Esophagus muscularis mucosa (tissue), 4 donors: ENCODE measurements at regions not wholly inside any gene's neighbourhood (a gene's known extent, or its start where the extent isn't known, plus 50 kb on each side); places are given as distances from the start of the nearest gene placed in this dataset.
"Not testable (repeated sequence)": the region's sequence is repeated elsewhere in the genome, so short reads cannot be mapped to it uniquely, and the experiment has no call there.

Experiments used
- DNase-seq: peaks from one replicate; pipeline ENCODE4 v3.0.0-alpha.2; 2017; ENCODE audit errors: extremely low spot score
- H3K27ac ChIP-seq, 4 donors: fragments of 200-600 bp; sonication (generic); replicated peaks in 1 of 4; 1 replicate in 3 of 4; 2 replicates in 1 of 4; pipeline ENCODE4 v1.5.1; 2016 to 2019; ENCODE audit warnings: mild to moderate bottlenecking in 1 of 4
- H3K27me3 ChIP-seq, 4 donors: fragments of 200-600 bp; sonication (generic); one replicate each; pipeline versions ENCODE4 v1.5.1 to v1.6.0; 2016 to 2019
- H3K36me3 ChIP-seq, 4 donors: fragments of 200-600 bp; sonication (generic); one replicate each; pipeline ENCODE4 v1.5.1; 2016 to 2019
- H3K4me1 ChIP-seq, 4 donors: fragments of 200-600 bp; sonication (generic); one replicate each; pipeline ENCODE4 v1.5.1; 2016 to 2019
- H3K4me3 ChIP-seq, 4 donors: fragments of 200-600 bp; sonication (generic); 1 replicate in 2 of 4; 2 replicates in 2 of 4; pipeline ENCODE4 v1.5.1; 2016 to 2019; ENCODE audit warnings: mild to moderate bottlenecking in 4 of 4, moderate library complexity in 1 of 4
- H3K9me3 ChIP-seq, 4 donors: fragments of 200-600 bp; sonication (generic); 1 replicate in 3 of 4; 2 replicates in 1 of 4; pipeline ENCODE4 v1.5.1; 2016 to 2019
- CTCF ChIP-seq, 3 experiments: fragments of 200-600 bp in 2 of 3; fragments of 450-650 bp in 1 of 3; sonication (generic) in 2 of 3; IDR thresholded peaks; one replicate each; pipeline ENCODE4 v1.5.1; 2017 to 2019; ENCODE audit warnings: antibody characterized with exemption in 3 of 3, mild to moderate bottlenecking in 2 of 3, moderate library complexity in 1 of 3
- EP300 ChIP-seq: sonication (generic); formaldehyde crosslinking; IDR thresholded peaks from one replicate; pipeline ENCODE4 v1.6.1; 2017; ENCODE audit warnings: antibody characterized with exemption
- POLR2A ChIP-seq: fragments of 450-650 bp; IDR thresholded peaks from one replicate; pipeline ENCODE4 v1.6.1; 2017; ENCODE audit warnings: antibody characterized with exemption, moderate library complexity, mild to moderate bottlenecking, low read depth
- POLR2AphosphoS5 ChIP-seq, 2 donors: sonication (generic); formaldehyde crosslinking; IDR thresholded peaks; one replicate each; pipeline ENCODE4 v1.6.1; 2017; ENCODE audit warnings: antibody characterized with exemption in 2 of 2
- WGBS: methylation state at CpG from one replicate; pipeline ENCODE4 v1.1.5; 2018; 5-methylcytosine and 5-hydroxymethylcytosine counted together
- intact Hi-C: fragments of 100-400 bp; cut with DNase I; formaldehyde crosslinking; loops from one replicate; pipeline ENCODE4 v1.15.1; 2023

DNA sequence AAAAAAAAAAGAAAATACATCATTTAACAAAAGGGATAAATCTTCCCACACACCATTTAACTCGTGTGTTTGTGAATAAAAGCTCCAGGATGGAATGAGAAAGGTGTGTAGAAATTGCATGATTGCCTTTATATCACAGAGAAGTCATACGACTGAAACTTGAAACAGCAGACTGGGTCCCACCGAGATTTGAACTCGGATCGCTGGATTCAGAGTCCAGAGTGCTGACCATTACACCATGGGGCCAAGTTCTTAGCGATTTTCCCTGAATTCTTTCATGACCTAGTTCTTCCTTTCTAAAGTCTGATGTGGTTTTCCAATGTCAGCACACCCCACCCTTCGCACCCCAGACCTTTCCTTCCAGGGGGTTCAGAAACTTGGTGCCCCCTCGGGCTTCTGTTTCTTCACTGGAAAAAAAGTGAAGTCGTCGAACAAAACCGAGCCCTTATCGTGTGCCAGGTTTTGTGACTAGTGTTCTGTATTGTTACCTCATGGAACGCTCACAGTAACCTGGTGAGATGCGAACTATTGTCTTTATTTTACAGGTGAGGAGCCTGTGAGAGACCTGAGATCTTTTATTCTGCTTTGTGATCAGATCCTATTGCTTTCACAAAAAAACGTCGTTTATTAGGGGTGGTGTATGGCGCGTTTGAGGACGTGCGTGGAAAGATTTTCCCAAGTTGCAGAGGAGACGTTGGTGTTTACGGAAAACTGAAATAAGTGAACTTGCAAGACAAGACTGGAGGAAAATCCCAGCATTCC is 120.8 kb downstream of the OR2B2 start:
- no peaks in the 10 kb centered on the region for H3K36me3 ChIP-seq
- H3K27me3 ChIP-seq: peaks cover 0 to 51% (median 0%) of the 10 kb centered on the region in 4 donors
- peak overlapping the region; percentile 47 to 61 (median 50) for H3K4me3 ChIP-seq
- peaks cover 4 to 23% (median 18%) of the 10 kb centered on the region in 4 donors for H3K4me1 ChIP-seq
- TF ChIP-seq POLR2AphosphoS5 (IDR thresholded peaks at IDR 0.05) (no peak), EP300 (no peak), CTCF (IDR thresholded peaks at IDR 0.05) (no peak), POLR2A (no peak)
- H3K27ac ChIP-seq: peak overlapping the region in 2 of 4 donors; percentile 33 to 38
- WGBS: 3% methylated on average over 22 of the region's 22 CpGs
- no peak for DNase-seq
- intact Hi-C loops: no loop called here
- no peaks in the 10 kb centered on the region for H3K9me3 ChIP-seq

- H3K9me3 ChIP-seq, DNase-seq, H3K4me3 ChIP-seq, H3K36me3 ChIP-seq, intact Hi-C loops, H3K27ac ChIP-seq: not testable (repeated sequence)
- Histone ChIP-seq H3K27me3 (peaks cover 0 to 70% (median 0%) of the 10 kb centered on the region in 4 donors), H3K4me1 (peaks cover 4 to 20% (median 18%) of the 10 kb centered on the region in 4 donors)
- WGBS: 86% methylated on average over 9 of the region's 17 CpGs
Measured at GRCh38 chr6:27788376-27788775, 123.8 kb downstream of the OR2B2 start.

- Histone ChIP-seq H3K27ac (no peak overlapping the region), H3K27me3 (peaks cover 0 to 56% (median 0%) of the 10 kb centered on the region in 4 donors), H3K4me3 (no peak overlapping the region), H3K4me1 (no peaks in the 10 kb centered on the region), H3K36me3 (no peaks in the 10 kb centered on the region), H3K9me3 (no peaks in the 10 kb centered on the region)
- TF ChIP-seq POLR2AphosphoS5 (IDR thresholded peaks at IDR 0.05): no peak
- TF ChIP-seq POLR2A: no peak
- no peak for TF ChIP-seq EP300
- no peak for TF ChIP-seq CTCF (IDR thresholded peaks at IDR 0.05)
- intact Hi-C loops: no loop called here
- WGBS: 28% methylated on average over 1 of the region's 1 CpG
- DNase-seq: no peak
Measured at GRCh38 chr6:27786048-27786447, 126.1 kb downstream of the OR2B2 start.

- no peaks in the 10 kb centered on the region for H3K4me1 ChIP-seq
- H3K27me3 ChIP-seq: peaks cover 0 to 51% (median 0%) of the 10 kb centered on the region in 4 donors
- intact Hi-C loops: no loop called here
- TF ChIP-seq CTCF (IDR thresholded peaks at IDR 0.05): no peak
- no peak for TF ChIP-seq EP300
- TF ChIP-seq POLR2AphosphoS5 (IDR thresholded peaks at IDR 0.05): no peak
- no peak for TF ChIP-seq POLR2A
- DNase-seq: no peak
- H3K9me3 ChIP-seq: no peaks in the 10 kb centered on the region
- no peaks in the 10 kb centered on the region for H3K36me3 ChIP-seq
- H3K27ac ChIP-seq: no peak overlapping the region
- no peak overlapping the region for H3K4me3 ChIP-seq
- WGBS: 85% methylated on average over 2 of the region's 2 CpGs
Measured at GRCh38 chr6:27785294-27785693, 126.9 kb downstream of the OR2B2 start.

DNA sequence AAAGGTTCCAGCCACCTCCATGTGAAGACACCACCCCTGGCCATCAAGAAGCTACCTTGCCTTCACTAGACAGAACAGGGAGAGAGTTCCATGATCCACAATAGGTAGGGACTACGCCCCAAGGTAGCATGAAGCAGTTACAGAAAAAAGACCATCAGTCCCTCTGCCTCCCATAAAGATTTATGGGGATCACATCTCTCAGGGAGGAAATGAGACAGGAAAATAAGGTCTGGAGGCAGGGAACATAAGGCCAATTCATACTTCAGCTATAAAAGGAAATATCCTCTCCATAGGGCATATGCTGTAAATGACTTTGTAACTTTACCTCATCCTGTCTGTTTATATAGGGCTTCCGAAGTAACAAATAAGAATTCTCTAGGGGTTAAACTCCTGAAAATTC is 129.4 kb downstream of the OR2B2 start:
- Histone ChIP-seq H3K9me3 (no peaks in the 10 kb centered on the region), H3K27me3 (peaks cover 0 to 37% (median 0%) of the 10 kb centered on the region in 4 donors), H3K4me3 (no peak overlapping the region), H3K4me1 (no peaks in the 10 kb centered on the region), H3K36me3 (no peaks in the 10 kb centered on the region), H3K27ac (no peak overlapping the region)
- TF ChIP-seq CTCF (IDR thresholded peaks at IDR 0.05) (no peak), EP300 (no peak), POLR2AphosphoS5 (IDR thresholded peaks at IDR 0.05) (no peak), POLR2A (no peak)
- WGBS: 86% methylated on average over 2 of the region's 2 CpGs
- DNase-seq: no peak
- intact Hi-C loops: no loop called here
